ENCODE measurements at regions not wholly inside any gene's neighbourhood (a gene's known extent, or its start where the extent isn't known, plus 50 kb on each side); places are given as distances from the start of the nearest gene placed in this dataset.

- H3K18ac ChIP-seq (ENCODE audit: insufficient read length, low read depth, low read length): no peak overlapping the region
- H3K4ac ChIP-seq (ENCODE audit: low read depth, low read length): no peak overlapping the region
- WGBS (ENCODE audit: extremely low coverage, insufficient read length, low lambda C conversion rate): no CpG with 5 or more reads among the region's 5 CpGs
- peaks cover 35 to 42% of the 10 kb centered on the region in 2 experiments for H3K4me1 Mint-ChIP-seq
- H2BK12ac ChIP-seq (ENCODE audit: insufficient read length, low read depth, low read length): no peak overlapping the region
- no peaks in the 10 kb centered on the region for H3K36me3 Mint-ChIP-seq (ENCODE audit: insufficient read depth in 1 of 3, low read depth in 3 of 3)
- no peak overlapping the region for H3K56ac ChIP-seq (ENCODE audit: insufficient read length, low read depth, low read length)
- no peaks in the 10 kb centered on the region for H3K79me2 ChIP-seq (ENCODE audit: insufficient read depth, low read length)
- no peaks in the 10 kb centered on the region for H3K9me3 ChIP-seq (ENCODE audit: control insufficient read depth, low read depth, low read length)
- peaks cover 9% of the 10 kb centered on the region for H3K4me1 ChIP-seq (ENCODE audit: insufficient read depth, low read length)
- H2BK15ac ChIP-seq (ENCODE audit: low read depth, low read length): no peak overlapping the region
- no peak overlapping the region for H3K27ac ChIP-seq (ENCODE audit: insufficient read length, low read depth, low read length)
- TF ChIP-seq CTCF (conservative IDR thresholded peaks at IDR 0.05): no peak
- no peak overlapping the region for H3K9ac ChIP-seq (ENCODE audit: extremely low read depth, insufficient read length, low read length)
- no peak overlapping the region for H3K4me2 ChIP-seq (ENCODE audit: insufficient read depth, insufficient read length, low read length)
- H3T11ph ChIP-seq (ENCODE audit: low read length): no peak overlapping the region
- no peaks in the 10 kb centered on the region for H3K23me2 ChIP-seq (ENCODE audit: insufficient read length, low read depth, low read length, poor library complexity, severe bottlenecking)
- no peak overlapping the region for H3K23ac ChIP-seq (ENCODE audit: insufficient read length, low read depth, low read length)
- no peak overlapping the region for H4K5ac ChIP-seq (ENCODE audit: insufficient read length, low read depth, low read length)
- H4K91ac ChIP-seq (ENCODE audit: insufficient read length, low read depth, low read length): no peak overlapping the region
- no peak overlapping the region for H3K14ac ChIP-seq (ENCODE audit: insufficient read depth, low read length)
- H4K8ac ChIP-seq (replicated peaks; ENCODE audit: insufficient read length, low read depth, low read length): no peak overlapping the region
- no peaks in the 10 kb centered on the region for H3K27me3 Mint-ChIP-seq (ENCODE audit: low read depth)
- H3K4me3 Mint-ChIP-seq: no peak overlapping the region
- DNase-seq: no peak
- no peak overlapping the region for H2AK5ac ChIP-seq (ENCODE audit: insufficient read length, low read length)
- H4K20me1 ChIP-seq (ENCODE audit: control insufficient read depth, insufficient read depth, insufficient read length): no peaks in the 10 kb centered on the region
- no peak overlapping the region for H2BK120ac ChIP-seq (ENCODE audit: low read depth, low read length, poor library complexity, severe bottlenecking)
- no peaks in the 10 kb centered on the region for H3K27me3 ChIP-seq (ENCODE audit: insufficient read depth, low read length)
- no peaks in the 10 kb centered on the region for H3K9me3 Mint-ChIP-seq
- no peaks in the 10 kb centered on the region for H3K79me1 ChIP-seq (ENCODE audit: insufficient read depth, low read depth, low read length, poor library complexity, severe bottlenecking)
- H3K27ac Mint-ChIP-seq: no peak overlapping the region
- no peak overlapping the region for H2BK20ac ChIP-seq (ENCODE audit: low read depth, low read length, poor library complexity, severe bottlenecking)
- H2BK5ac ChIP-seq (ENCODE audit: insufficient read length, low read length): no peak overlapping the region
- H2AFZ ChIP-seq (ENCODE audit: low read length): no peak overlapping the region
Observed at GRCh38 chr18:55996717-55997116, 408.7 kb upstream of the TCF4 start.
